LNCAP (cell line): ENCODE measurements at regions not wholly inside any gene's neighbourhood (a gene's known extent, or its start where the extent isn't known, plus 50 kb on each side); places are given as distances from the start of the nearest gene placed in this dataset.

Source experiments
- TF ChIP-seq, protein P1 (sequence below): fragments of 450-650 bp; IDR thresholded peaks from 2 replicates; pipeline ENCODE4 v1.5.1; 2017; ENCODE audit warnings: mild to moderate bottlenecking

DNA sequence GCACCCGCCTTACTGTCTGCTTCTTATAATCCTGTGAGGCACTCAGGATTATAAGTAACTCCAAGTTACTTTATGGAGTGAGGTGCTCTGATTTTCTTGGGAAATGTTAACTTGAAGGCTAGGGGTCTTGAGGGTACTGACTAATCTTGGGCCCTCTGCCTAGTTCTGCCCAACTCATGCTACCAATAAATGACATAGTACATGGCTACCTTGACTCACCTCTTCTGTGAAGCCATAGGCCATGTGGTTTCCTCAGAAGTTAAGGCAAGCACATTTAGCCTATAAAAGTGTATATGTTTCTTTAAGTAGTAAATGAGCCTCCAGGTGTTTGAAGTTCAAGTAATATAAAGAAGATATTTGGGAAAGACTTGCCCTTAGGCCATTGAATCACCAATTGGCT lies 99.8 kb upstream of the CASK start:
- TF ChIP-seq, protein P1, sequence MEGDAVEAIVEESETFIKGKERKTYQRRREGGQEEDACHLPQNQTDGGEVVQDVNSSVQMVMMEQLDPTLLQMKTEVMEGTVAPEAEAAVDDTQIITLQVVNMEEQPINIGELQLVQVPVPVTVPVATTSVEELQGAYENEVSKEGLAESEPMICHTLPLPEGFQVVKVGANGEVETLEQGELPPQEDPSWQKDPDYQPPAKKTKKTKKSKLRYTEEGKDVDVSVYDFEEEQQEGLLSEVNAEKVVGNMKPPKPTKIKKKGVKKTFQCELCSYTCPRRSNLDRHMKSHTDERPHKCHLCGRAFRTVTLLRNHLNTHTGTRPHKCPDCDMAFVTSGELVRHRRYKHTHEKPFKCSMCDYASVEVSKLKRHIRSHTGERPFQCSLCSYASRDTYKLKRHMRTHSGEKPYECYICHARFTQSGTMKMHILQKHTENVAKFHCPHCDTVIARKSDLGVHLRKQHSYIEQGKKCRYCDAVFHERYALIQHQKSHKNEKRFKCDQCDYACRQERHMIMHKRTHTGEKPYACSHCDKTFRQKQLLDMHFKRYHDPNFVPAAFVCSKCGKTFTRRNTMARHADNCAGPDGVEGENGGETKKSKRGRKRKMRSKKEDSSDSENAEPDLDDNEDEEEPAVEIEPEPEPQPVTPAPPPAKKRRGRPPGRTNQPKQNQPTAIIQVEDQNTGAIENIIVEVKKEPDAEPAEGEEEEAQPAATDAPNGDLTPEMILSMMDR, result no peak

DNA sequence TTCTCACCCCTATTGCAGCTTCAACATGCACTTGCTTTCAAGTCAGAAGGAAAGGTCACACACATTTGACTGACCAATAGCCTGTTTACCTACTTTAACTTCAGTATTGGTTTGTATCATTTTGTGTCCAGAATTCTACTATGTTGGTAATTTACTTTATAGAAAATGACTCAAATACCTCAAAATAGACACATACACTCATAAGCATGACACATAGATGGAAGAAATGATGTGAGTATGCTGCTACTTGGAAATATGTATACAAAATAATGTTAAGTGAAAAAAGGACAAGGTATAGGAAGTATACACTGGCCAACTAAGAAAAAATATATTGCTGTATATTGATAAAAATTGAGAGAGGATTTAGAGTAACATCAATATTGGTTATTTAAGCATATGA lies 98.8 kb upstream of the CASK start:
- TF ChIP-seq, protein P1, result no peak

DNA sequence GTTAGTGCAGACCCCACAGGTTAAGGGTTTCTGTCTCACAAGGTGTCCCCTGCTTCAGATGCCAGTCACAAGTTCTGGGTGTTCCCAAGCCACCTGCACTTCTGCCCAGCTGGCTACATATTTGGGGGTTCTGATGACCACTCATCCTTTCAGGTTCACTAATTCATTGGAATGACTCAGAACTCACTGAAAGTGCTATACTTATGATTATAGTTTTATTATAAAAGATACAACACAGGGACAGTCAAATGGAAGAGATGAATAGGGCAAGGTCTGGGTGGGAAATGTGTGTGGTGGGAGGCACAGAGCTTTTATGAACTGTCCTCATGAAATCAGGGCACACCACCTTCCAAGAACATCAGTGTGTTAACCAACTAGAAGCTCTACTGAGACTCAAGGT lies 97.7 kb upstream of the CASK start:
- TF ChIP-seq, protein P1, result no peak

DNA sequence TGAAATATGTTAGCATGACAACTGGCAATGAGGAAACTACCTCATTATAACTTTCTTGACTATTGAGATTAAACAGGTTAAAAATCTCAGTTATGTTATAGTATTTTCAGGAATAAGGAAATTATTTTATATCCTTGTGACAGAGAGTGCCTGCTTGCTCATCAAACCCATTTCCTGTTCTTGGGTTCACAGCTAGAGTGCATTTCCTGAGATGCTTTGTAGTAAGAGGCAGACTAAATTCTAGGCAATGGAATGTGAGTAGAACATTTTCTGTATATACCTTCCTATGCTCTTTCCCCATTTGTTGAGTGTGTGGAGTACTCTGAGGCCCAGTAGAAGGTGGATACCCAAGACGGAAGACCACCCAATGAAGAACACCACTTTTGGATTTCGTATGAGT lies 96.9 kb upstream of the CASK start:
- TF ChIP-seq, protein P1, result no peak

DNA sequence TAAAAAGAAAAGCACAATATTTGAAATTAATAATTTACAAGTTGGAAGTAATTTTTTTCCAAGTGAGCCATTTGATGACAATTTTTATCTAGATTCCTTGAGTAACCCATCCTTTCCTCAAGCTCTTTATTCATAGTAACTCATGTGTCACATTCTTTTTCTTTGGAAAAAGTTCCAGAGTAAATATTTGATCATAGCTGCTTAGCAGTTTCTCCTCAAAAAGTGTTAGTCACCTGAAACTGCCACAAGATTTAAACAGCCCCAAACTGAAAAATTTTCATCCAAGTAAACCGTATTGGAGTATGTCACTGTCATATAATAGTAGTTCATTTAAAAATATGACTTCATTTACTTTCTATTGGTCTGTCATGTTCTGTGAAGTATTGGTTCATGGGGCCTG lies 94.6 kb upstream of the CASK start:
- TF ChIP-seq, protein P1, result no peak

DNA sequence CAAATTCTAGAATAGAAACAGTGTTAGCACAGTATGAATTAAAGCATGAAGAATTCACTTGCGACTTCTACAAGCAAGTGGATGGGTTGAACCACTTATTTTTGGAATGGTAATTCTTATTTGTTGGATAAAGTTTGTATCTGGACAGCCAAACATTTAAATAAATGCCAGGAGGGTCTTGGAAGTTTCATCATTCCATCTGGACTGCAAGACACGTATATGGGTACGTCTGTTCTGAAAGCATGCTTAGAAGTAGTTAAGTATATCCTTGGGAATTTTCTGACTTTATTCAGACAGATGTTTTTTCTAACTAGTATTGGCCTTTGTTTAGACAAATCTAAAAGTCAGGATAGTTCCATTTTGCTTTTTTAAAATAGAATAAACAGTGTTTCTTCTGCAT lies 77.5 kb upstream of the CASK start:
- TF ChIP-seq, protein P1, result no peak

DNA sequence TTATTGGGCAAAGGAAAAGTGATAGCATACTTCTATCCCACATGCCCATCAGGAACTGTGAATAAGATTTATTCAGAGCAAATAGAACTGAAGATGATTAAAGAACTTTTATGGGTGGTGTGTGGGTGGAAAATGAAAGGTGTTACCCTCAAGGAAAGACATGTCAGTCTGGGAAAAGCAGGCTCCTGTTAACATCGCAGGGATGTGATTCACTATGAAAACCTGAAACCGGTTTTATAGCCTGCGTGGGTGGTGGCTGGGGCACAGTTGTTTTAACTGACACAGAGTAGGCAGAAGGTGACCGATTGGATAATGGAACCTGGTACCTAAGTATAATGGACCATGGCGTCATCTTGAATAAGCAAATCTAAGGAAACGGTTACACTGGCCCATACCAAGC lies 61.3 kb upstream of the CASK start:
- TF ChIP-seq, protein P1, result no peak

DNA sequence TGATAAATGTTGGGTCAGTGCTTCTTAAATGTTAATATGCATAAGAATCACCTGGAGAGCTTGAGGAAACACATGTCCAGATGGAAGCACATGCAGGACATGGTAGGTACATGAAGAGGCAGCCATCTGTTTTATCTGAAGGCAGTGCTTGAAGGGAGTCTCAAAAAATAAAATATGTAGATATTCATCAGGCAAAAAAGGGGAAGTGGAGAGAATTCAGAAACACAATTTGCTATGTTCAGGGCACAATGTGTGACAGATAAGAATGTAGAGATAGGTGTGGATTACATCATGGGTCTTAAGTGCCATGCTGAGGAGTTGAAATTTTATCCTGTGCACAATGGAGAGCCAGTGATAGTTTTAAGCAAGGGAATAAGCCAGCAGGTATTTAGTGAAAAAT lies 59.6 kb upstream of the CASK start:
- TF ChIP-seq, protein P1, result no peak
